ENCODE measurements at regions not wholly inside any gene's neighbourhood (a gene's known extent, or its start where the extent isn't known, plus 50 kb on each side); places are given as distances from the start of the nearest gene placed in this dataset.
"Not testable (repeated sequence)": the region's sequence is repeated elsewhere in the genome, so short reads cannot be mapped to it uniquely, and the experiment has no call there.

DNA sequence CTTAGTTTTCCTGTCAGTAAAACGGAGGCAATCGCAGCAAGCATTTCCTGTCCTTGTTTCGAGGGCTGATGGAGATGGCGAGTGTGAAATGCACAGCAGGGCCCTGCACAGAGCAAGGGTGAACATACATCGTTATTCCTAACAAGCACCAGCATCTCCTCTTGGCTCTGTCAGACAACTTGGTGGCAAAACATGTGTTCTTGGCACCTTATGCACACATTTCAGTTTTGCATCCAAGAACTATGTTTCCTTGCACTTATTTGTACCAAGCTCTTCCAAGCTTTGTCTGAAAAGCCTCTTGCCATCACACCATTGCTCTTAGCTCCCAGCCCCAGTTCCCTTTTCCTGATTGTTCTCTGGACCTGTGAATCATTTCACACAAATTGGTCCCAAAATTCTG, 132.9 kb upstream of the GRB10 start:
- no peak for DNase-seq (ENCODE audit: low spot score)

DNA sequence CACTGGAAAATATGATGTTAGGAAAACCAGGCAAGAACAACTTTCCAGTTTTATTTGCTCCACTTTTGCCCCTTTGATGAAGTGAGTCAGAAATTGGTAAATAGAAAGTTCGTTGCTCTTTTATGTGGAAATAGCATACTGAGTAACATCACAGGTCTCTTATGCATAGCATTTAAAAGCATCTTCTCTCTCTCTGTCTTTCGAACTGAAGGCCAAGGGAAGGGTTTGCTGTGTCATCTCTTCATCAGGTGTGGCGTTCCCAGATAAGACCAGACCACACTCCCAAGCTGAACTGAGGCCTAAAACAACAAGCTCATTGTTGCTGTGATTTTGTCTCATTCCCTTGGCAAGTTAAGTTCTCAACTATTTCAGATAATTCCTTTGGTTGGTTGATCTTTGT, 131.8 kb upstream of the GRB10 start:
- no peak for DNase-seq (ENCODE audit: low spot score)

DNA sequence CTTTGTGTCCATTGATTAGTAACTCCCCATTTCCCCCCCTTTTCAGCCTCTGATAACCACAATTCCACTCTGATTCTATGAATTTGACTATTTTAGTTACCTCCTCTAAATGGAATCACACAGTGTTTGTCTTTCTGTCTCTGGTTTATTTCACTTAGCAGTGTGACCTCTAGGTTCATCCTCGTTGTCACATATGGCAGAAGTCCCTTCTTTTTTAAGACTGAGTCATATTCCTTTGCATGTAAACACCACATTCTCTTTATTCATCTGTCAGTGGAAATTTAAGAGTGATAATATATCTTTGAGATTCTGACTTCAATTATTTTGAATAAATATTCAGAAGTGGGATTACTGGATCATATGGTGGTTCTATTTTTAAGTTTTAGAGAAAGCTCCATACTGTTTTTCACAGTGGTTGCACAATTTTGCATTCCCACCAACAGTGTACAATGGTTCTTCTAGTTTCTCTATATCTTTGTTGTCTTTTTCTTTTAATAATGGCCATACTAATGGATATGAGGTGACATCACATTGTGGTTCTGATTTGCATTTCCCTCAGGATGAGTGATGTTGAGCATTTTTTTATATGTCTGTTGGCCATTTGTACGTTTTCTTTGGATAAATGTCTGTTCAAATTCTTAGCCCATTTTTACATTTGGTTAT, 126.1 kb upstream of the GRB10 start:
- DNase-seq (ENCODE audit: low spot score), result no peak

- not testable (repeated sequence) for DNase-seq (ENCODE audit: low spot score)
Measured at GRCh38 chr7:50898604-50899477, 116.1 kb upstream of the GRB10 start.

DNA sequence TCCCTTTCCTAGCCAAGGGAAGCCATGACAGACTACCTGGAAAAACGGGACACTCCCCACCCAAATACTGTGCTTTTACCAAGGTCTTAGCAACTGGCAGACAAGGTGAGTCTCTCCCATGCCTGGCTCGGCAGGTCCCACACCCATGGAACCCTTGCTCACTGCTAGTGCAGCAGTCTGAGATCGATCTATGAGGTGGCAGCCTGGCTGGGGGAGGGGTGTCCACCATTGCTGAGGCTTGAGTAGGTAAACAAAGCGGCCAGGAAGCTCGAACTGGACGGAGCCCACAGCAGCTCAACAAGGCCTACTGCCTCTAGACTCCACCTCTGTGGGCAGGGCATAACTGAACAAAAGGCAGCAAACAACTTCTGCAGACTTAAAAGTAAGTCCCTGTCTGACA, 104.4 kb upstream of the GRB10 start:
- not testable (repeated sequence) for DNase-seq (ENCODE audit: low spot score)

GRCh38 chr7:50872437-50872836, 89.7 kb upstream of the GRB10 start:
- no peak for DNase-seq (ENCODE audit: low spot score)

GRCh38 chr7:50869108-50869725, 86.5 kb upstream of the GRB10 start:
- DNase-seq (ENCODE audit: low spot score), result peak; percentile 46

DNA sequence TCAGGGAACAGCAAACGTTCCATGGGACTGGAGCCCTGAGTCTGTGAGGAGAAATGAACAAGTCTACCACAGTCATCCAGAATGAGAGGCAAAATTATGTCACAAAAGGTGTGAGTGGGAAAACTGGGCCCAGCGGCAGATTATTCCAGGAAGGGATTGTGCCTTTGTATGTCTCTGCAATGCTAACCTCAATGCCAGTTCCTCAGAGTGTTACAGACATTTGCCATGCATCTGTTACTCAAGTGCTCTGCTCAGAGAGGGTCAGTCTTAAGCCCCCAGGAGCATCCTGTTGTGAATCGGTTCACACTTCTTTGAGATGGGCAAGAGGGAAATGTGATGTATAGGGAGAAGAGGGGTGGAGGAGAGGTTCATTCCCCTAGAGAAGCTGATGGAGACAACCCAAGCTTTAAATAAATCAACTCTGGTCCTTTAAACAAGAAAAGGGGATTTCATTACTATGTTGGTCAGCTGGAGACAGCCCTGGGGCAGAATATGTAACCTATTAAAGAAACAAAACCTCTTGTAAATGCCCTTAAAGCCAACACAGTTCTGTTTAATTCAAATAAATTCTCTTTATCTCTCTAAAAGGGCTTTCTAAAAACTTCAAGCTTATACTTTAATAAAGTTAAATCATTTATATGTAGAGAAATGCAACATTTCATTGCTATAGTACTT, 85.9 kb upstream of the GRB10 start:
- DNase-seq (ENCODE audit: low spot score), result no peak

- DNase-seq (ENCODE audit: low spot score), result no peak
Measured at GRCh38 chr7:50867034-50867356, 84.3 kb upstream of the GRB10 start.

DNA sequence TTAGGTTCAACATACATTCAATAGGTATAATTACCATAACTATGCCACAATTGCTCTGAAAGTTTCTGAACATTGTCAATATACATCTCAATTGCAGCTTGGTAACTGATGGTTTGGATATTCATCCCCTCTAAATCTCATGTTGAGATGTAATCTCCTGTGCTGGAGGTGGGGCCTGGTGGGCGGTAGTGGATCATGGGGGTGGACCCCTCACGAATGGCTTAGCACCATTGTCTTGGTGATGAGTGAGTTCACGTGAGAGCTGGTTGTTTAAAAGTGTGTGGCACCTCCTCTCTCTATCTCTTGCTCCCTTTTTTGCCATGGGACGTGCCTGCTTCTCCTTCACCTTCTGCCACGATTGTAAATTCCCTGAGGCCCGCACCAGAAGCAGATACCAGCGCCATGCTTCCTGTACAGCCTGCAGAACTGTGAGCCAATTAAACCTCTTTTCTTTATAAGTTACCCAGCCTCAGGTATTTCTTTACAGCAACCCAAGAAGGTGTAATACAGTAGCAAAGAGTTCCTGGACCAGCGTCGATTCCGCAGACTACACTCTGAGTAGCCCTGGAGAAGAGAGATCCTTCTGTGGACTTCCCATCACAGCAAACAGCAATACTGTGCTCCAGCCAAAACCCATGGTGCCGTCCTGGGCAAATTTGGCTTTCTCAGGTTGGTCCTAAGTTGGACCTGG, 83.8 kb upstream of the GRB10 start:
- DNase-seq (ENCODE audit: low spot score), result no peak

DNA sequence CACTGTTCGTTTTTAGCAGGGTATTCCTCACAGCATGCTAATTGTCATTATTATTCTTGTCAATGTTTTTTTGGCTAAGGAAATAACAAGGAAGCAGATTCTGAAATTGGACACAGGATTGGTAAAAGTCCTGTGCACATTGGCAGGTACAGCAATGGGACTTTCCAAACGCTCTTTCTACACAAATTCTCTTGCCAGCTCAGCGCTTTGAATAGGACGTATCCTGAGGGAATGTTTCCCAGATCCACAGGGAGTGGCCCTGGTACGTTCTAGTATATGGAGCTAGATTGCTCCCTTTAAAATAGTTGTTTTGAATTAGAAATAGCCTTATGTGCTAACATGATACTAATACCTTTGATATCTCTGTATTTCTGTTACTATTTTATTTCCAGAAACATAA, 82.8 kb upstream of the GRB10 start:
- DNase-seq (ENCODE audit: low spot score), result no peak

DNA sequence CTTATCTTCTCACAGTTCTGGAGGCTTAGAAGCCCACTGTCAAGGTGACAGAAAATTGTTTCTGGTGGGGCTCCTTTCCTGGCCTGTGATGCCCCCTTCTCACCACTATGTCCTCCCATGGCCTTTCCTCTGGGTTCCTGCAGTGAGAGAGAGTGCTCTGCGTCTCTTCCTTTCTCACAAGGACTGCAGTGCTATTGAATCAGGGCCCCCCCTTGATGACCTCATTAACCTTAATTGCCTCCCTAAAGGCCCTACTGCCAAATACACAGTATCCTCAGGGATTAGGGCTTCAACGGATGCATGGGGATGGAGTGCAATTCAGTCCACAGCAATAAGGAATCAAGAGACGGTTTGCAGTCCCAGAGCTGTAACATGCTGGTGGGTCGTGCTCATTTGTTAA, 82.0 kb upstream of the GRB10 start:
- DNase-seq (ENCODE audit: low spot score), result no peak

DNA sequence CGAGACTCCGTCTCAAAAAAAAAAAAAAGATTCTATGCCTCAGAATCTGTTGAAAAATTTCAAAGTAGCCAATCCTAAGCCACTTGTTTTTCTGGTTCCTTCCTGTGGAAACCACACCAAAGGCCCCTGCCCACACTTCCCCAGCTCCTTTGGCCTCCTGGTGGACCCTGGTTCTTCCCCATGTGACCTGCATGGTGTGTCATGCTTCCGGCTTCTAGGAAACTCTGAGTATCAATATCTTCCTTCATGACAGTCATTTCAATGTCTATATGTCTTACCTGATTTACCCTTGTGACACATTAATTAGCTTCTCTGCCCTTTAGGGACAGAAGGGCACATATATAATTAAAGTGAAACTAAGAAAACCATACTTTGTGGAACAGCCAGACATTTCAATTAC, 80.4 kb upstream of the GRB10 start:
- no peak for DNase-seq (ENCODE audit: low spot score)

DNA sequence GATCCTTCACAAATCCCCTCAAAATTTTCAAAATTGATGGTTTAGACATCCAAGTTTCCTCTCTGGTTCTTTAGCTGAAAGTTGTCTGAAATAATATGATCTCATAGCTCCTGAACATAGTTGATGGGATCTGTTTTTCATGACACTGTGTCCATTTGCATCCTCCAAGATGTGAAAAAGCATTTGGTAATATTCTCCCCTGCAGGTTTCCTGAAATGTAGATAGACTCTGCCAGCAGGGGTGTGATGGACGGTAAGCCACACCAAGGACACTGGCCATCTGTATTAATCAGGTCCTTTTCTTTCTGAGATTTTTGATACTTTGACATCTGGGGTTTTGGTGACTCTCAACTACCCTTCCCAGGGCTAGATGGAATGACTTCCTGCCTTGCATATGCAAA, 79.6 kb upstream of the GRB10 start:
- no peak for DNase-seq (ENCODE audit: low spot score)

GRCh38 chr7:50860598-50860997, 77.9 kb upstream of the GRB10 start:
- DNase-seq (ENCODE audit: low spot score), result no peak

- DNase-seq (ENCODE audit: low spot score), result no peak
Measured at GRCh38 chr7:50860174-50860573, 77.5 kb upstream of the GRB10 start.

- no peak for DNase-seq (ENCODE audit: low spot score)
Measured at GRCh38 chr7:50858528-50859245, 76.0 kb upstream of the GRB10 start.

DNA sequence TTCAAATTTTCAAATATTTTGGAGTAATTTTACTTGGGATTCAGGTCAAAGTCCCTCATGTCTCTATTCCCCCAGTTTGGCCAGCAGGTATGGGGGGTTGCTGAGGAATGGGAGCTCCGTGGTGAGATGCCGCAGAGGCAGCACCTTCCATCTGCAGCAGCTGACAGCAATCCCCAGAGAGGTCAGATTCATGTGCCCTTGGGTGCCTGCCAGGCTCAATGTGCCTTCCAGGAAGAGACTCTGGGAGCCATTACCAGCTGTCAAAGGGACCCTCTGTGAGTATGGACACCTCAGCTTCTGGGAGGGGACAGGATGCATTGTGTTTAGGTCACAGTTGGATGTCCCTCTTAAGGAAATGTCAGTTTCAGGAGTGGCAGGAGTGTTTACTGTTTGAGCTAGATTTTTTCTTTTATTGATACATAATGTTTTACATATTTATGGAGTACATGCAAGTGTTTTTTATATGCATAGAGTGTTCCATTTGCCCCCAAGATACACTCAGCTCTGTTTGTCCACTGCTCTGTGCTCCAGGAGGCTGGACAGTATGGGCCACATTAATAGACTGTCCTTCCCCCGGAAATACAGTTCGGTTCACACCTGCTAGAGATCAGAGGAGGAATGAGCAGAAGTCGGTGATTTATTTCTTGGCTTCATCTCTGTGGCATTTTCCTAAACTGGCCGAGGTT, 75.3 kb upstream of the GRB10 start:
- no peak for DNase-seq (ENCODE audit: low spot score)

DNA sequence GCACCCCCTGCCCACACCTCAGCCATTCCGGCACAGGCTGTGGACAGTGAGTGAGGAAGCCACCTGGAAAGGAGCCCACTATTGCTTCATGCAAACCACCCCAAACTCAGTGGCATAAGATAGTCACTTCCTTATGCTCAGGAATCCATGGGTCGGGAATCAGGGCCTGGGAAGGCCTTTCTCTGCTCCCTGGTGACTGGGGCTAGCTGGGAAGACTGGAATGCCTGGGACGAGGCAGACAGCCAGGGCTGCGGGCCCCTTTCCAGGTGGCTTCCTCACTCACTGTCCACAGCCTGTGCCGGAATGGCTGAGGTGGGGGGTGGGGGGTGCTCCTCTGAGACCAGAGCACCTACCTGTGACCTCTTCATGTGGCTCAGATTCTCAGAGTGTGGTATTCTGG, 74.1 kb upstream of the GRB10 start:
- DNase-seq (ENCODE audit: low spot score), result no peak

DNA sequence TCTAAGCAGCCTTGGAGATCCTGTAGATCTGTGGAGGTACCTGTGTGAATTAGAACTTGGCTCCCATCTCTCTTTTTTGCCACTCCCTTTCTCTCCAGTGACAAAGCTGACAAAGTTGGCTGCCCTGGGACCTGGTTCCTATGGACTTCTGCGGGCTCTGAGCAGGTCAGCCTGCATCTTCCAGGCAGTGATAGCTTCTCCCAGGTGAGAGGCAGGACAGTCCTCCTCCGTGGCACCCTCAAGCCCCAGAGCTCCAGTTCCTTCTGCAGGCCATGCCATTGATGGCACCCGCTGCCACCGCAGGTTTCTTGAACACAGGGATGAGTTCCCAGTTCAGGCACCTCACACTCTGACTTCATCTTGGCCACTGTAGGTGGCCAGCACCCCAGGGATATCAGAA, 73.5 kb upstream of the GRB10 start:
- no peak for DNase-seq (ENCODE audit: low spot score)

DNA sequence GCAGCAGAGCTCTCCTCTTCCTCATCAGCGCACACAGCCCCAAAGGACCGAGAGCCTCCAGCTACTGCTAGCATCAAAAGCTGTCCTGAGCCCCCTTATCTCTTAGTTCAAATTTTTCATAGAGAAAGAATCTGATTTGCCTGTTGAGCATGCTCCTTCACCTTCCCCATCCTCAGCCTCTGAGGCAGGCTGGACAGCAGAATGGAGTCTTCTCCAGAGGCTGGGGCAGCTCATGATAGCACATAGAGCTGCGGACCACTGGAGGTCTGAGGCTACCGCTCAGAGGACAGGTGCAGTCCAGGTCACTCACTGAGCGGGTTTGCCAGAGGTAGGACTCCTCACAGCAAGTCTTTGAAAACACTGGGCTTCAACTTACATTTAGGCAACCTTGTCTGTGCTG, 72.8 kb upstream of the GRB10 start:
- no peak for DNase-seq (ENCODE audit: low spot score)
